ES-I3 (cell line): ENCODE measurements at regions not wholly inside any gene's neighbourhood (a gene's known extent, or its start where the extent isn't known, plus 50 kb on each side); places are given as distances from the start of the nearest gene placed in this dataset.

Experiments
- H3K36me3 ChIP-seq: 2 replicates; pipeline ENCODE4 v1.6.1; 2013; ENCODE audit warnings: mild to moderate bottlenecking, low read length, control low read depth, moderate library complexity; ENCODE audit not compliant: insufficient read depth
- H3K4me1 ChIP-seq: 2 replicates; pipeline ENCODE4 v1.6.1; 2013; ENCODE audit warnings: mild to moderate bottlenecking, control low read depth, low read length; ENCODE audit not compliant: insufficient read depth
- H3K9ac ChIP-seq: 2 replicates; pipeline ENCODE4 v1.6.1; 2013; ENCODE audit warnings: low read depth, mild to moderate bottlenecking, low read length, moderate library complexity
- H3K9me3 ChIP-seq: 2 replicates; pipeline ENCODE4 v1.6.1; 2013; ENCODE audit warnings: mild to moderate bottlenecking, low read length, moderate library complexity; ENCODE audit not compliant: control insufficient read depth, insufficient read depth

DNA sequence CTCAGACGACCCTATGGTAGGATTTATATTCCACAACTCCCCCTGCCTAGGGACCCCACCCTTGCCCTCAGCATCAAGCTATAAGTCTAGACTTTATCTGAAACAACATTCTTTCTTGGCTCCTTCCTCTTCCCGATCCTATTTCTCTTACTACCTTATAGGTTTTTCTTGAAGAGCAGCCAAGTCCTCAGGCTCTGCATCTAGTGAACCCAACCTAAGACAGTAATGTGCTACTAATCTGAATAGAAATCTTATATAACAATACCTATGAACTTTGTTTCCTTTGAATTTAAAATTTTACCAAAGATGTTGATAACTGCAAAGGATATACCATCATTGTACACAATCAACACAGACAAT is 96.7 kb upstream of the BMP4 start:
- Histone ChIP-seq H3K36me3 (no peaks in the 10 kb centered on the region), H3K9me3 (no peaks in the 10 kb centered on the region), H3K9ac (no peak overlapping the region), H3K4me1 (no peaks in the 10 kb centered on the region)

DNA sequence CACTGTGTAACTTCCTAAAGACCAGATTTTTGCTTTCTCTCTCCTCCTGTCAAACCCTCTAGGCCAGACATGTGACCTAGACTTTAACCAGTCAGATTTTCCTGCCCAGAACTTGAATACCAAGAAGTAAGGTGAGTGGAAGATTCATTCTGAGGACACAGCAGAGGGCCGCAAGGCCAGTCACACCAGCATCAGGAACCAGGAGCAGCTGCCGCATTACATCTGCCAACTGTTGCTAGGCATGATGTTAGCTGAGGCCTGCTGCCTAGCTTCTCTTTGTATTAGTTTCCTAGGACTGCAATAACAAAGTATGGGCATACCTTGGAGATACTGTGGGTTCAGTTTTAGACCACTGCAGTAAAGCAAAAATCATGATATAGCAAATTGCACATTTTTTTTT is 101.9 kb upstream of the BMP4 start:
- Histone ChIP-seq H3K9me3 (no peaks in the 10 kb centered on the region), H3K36me3 (no peaks in the 10 kb centered on the region), H3K9ac (no peak overlapping the region), H3K4me1 (no peaks in the 10 kb centered on the region)

DNA sequence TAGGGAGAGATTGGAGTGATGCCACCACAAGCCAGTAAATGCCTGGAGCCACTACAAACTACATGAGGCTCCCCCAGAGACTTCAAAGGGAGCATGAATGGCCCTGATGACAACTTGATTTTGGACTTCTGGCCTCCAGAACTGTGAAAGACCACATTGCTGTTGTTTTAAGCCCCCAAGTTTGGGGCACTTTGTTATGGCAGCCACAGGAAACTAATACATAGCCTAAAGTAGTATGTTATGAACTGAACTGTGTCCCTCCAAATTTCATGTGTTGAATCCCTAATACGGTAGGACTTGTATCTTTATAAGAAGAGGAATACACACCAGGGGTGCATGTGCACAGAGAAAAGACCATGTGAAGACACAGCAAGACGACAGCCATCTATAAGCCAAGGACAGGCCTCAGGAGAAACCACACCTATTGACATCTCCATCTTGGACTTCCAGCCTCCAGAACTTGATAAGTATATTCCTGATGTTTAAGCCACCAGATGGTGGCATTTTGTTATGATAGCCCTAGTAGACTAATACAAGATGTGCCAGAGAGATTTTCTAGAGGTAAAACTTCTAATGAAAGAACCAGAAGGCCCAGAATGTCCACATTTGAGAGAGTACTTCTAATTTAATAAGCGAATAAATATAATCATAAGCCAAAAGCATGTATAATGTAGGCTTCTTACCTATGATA is 127.1 kb upstream of the BMP4 start:
- H3K9me3 ChIP-seq = no peaks in the 10 kb centered on the region
- H3K36me3 ChIP-seq = no peaks in the 10 kb centered on the region
- no peaks in the 10 kb centered on the region for H3K4me1 ChIP-seq
- no peak overlapping the region for H3K9ac ChIP-seq

DNA sequence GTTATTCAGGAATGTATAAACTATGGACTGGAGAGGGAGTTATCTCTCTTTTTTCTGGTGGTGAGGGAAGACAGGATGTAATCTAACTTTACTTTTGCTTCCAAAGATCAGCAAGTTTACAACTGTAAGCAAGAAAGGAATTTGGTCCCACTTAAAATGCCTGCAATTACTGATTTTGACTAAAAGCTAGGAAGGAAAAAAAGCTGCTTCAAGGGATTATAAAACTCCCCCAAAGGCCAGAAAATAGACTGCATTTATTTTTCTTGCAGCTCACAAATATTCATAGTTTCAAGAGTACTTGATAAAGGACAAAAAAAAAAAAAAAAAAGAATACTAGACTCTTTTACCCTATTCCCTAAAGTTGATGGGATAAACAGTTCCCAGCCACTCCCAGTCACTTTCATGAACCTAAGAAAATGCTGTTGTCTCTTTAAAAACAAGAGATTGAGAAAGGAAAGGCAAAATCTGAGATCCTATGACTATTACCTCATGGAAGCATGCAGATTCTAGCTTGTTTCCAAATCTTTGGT is 128.7 kb upstream of the BMP4 start:
- no peaks in the 10 kb centered on the region for H3K4me1 ChIP-seq
- no peaks in the 10 kb centered on the region for H3K36me3 ChIP-seq
- H3K9me3 ChIP-seq = no peaks in the 10 kb centered on the region
- H3K9ac ChIP-seq = no peak overlapping the region

DNA sequence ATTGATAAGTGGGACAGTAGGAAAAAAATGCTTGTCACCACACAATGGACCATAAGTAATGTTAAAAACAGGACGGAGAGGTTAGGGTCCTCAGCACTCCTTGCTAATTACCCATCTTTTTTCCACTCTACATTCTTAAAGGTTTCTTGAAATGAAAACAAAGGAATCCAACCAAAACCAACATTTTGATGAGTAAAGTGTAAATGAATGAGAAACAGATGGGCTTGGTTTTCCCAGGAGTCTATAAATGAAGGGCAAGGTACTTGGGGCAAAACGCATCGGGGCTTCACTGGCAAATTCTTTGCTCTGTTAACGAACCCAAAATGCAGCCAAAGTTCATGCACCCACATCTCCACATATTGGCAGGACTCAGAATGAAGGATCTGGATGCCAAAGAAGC is 129.2 kb upstream of the BMP4 start:
- Histone ChIP-seq H3K9ac (no peak overlapping the region), H3K36me3 (no peaks in the 10 kb centered on the region), H3K9me3 (no peaks in the 10 kb centered on the region), H3K4me1 (no peaks in the 10 kb centered on the region)

DNA sequence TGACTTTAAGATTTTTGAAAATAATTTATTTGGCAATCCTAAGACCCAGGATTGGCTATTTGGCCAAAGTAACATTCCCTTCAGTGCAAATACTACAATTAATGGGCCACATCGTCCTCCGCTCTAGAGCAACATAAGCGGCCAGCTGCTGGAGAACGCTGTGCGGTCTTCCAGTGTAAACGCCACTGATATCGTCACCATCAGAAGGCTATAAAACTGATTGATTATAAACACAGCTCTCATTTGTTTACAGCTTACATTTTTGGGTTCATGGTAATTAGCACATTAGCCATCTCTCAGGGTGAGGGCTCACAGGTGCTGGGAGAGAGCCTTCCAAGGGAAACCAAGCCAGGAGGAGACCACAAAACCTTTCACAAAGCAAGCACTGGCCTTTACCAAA is 130.1 kb upstream of the BMP4 start:
- H3K36me3 ChIP-seq = no peaks in the 10 kb centered on the region
- H3K9me3 ChIP-seq = no peaks in the 10 kb centered on the region
- H3K9ac ChIP-seq = no peak overlapping the region
- no peaks in the 10 kb centered on the region for H3K4me1 ChIP-seq

DNA sequence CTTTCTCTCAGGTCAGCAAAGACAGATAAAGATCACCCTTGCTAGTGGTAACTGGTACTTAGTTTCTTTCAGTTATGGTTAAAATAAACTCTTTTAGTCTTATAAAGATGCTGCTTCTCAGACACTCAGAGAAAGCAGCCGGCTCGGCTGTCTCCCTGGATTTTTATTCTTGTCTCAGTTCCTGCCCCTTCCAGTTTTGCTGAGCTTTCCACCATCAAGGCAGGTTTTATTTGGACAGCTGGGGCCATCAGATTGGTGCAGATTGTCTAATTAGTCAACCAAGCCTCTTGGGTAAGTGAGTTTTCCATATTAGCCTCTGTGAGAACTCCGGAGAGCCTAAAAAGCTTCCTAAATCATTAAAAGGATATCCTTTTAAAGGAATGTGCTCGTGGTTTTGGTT is 130.8 kb upstream of the BMP4 start:
- H3K4me1 ChIP-seq = no peaks in the 10 kb centered on the region

DNA sequence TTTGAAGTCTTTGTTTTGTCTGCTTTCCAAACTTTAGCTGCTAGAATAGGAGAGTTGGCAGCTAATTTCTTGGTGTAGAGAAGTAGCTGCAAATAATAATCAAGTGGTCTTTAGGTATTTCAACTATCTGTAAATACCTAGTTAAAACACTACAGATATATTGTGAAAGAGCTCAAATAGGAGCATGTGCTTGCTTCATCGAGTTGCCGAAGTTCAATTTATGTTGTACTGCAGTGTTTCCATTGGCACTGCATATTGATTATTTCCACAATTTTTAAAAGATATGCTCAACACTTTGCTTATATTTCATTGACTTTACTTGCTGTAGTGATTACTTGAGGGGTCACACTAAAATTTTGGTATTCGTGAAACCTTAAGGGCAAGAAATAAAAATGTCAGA is 131.6 kb upstream of the BMP4 start:
- Histone ChIP-seq H3K4me1 (no peaks in the 10 kb centered on the region), H3K9me3 (peaks cover under 1% of the 10 kb centered on the region; the same call in 1 of the 2 replicates), H3K36me3 (no peaks in the 10 kb centered on the region), H3K9ac (no peak overlapping the region)

More for the DNA sequence above, 130.8 kb upstream of the BMP4 start:
- H3K36me3 ChIP-seq = no peaks in the 10 kb centered on the region
- no peaks in the 10 kb centered on the region for H3K9me3 ChIP-seq
- H3K9ac ChIP-seq = no peak overlapping the region

DNA sequence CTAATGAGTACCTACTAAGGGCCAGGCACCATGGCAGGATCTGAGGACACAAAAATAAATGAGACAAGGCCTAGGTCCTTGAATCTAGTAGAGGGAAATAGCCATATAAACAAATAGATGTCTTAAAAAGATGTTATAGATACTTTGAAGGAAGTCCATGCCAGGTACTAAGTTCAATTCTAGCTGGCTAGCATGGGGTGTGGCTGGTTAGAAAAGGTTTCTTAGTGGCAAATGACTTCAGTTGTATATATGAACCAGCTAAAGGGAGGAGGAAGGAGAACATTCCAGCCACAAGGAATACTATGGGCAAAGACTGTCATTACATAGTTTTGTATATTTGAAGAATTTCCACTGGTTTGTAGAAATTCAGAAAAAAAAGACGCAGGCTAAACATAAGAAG is 133.6 kb upstream of the BMP4 start:
- Histone ChIP-seq H3K9ac (no peak overlapping the region), H3K9me3 (peaks cover 10% of the 10 kb centered on the region; the same call in 1 of the 2 replicates)

DNA sequence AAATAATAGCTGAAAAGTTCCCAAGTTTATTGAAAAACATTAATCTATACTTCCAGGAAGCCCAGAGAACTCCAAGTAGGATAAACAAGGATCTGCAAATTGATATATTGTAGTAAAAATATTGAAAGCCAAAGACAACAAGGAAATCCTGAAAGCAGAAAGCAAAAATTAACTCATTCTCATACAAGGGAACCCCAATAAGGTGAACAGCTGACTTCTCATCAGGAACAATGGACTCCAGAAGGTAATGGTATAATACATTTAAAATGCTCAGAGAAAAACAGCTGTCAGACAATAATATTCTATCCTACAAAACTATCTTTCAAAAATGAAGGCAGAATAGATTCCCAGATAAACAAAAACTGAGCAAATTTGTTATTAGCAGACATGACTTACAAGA is 138.1 kb upstream of the BMP4 start:
- Histone ChIP-seq H3K9me3 (peaks cover 14% of the 10 kb centered on the region), H3K9ac (no peak overlapping the region), H3K36me3 (no peaks in the 10 kb centered on the region), H3K4me1 (no peaks in the 10 kb centered on the region)

More for the DNA sequence above, 133.6 kb upstream of the BMP4 start:
- no peaks in the 10 kb centered on the region for H3K36me3 ChIP-seq
- H3K4me1 ChIP-seq = no peaks in the 10 kb centered on the region

DNA sequence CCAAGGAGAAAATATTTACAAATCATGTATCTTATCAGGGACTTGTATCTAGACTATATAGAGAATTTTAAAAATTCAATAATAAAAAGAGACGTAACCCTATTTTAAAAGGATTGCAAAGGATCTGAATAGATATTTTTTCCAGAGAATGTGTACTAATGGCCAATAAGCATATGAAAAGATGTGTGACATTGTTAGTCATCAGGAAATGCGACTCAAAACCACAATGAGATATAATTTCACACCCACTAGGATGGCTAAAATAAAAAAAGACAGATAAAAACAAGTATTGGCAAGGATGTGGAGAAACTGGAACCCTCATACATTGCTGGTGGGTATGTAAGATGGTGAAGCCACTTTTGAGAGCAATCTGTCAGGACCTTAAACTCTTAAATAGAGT is 141.9 kb upstream of the BMP4 start:
- peaks cover 11% of the 10 kb centered on the region for H3K9me3 ChIP-seq
- H3K9ac ChIP-seq = no peak overlapping the region
- H3K4me1 ChIP-seq = no peaks in the 10 kb centered on the region
- no peaks in the 10 kb centered on the region for H3K36me3 ChIP-seq

DNA sequence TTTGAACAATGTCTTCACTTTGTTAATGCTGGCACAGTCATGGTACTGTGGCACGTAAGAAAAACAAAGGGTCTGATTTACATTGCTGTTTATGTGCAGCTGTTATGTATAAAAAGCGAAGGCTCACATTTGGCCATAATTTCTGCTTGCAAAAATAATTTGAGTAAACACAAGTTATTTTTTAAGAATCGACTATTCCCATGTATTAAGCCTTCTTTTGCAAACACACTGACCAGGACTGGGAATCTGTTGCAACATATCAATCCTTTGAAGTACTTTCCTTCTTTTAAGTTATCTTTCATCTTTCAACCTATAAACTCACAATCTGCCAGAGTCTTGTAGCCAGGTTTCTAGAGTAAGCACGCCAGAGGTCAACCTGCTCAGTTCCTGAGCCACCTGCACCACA is 145.4 kb upstream of the BMP4 start:
- Histone ChIP-seq H3K9ac (no peak overlapping the region), H3K9me3 (no peaks in the 10 kb centered on the region), H3K36me3 (no peaks in the 10 kb centered on the region), H3K4me1 (peaks cover 11% of the 10 kb centered on the region)

DNA sequence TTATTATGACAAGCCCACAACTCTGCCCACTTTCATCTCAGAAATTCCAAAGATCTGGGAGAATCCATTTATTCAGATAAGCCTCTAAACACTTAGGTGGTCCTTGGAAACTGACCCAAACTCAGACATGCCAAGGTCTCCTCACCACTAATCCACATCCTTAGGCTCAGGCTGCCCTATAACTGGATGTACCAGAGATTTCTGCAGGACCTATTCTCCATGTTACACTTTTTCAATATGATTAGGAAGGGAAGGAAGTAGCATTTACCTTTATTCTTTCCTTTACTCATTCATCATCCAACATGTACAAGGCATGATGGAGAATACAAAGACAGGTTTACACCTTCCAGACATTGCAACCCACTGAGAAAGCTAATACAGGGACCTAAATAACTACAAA is 145.9 kb upstream of the BMP4 start:
- H3K36me3 ChIP-seq = no peaks in the 10 kb centered on the region
- H3K9me3 ChIP-seq = no peaks in the 10 kb centered on the region
- H3K9ac ChIP-seq = no peak overlapping the region
- H3K4me1 ChIP-seq = peaks cover 14% of the 10 kb centered on the region

DNA sequence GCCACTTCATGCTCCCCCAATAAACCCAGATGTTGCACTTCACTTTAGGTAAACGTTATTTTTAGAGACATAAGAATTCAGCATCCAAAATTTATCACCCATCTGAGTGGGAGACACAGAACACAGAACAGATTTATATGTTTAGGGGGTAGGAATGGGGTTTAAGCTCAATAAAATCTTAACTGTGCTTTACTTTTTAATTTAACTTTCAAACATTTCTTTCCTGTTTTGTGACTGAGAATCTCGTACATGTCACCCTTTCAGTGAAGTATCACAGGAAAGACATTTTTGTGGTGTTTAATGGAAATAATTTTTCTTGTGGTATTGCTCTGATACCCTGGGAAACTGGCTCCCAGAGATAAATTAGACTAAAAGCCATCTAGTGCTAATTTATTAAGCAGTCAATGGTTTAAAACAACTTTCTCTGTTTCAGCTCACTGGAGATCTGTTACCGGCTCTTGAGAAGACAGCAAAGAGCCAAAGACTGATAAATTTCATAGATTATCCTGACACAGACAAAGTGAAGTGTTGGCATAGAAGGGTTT is 148.0 kb upstream of the BMP4 start:
- Histone ChIP-seq H3K4me1 (peaks cover 14% of the 10 kb centered on the region), H3K36me3 (no peaks in the 10 kb centered on the region), H3K9me3 (no peaks in the 10 kb centered on the region), H3K9ac (no peak overlapping the region)

DNA sequence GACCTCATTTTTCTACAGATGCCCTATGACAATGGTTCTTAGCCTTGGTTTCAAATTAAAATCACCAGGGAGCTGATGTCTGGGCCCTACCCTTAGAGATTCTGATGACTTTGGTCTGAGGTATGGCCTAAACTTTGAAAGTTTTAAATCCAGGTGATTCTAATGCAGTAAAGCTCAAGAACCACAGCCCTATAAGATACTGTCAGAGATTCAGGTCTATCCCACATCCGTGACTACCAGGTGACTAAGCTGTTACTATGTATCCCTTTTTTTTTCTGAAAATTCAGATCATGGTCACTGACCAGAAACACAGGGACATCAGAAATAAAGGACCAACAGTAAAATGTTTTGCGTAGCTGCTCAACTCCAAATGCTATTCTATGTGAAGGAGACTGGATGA is 148.8 kb upstream of the BMP4 start:
- no peak overlapping the region for H3K9ac ChIP-seq
- peaks cover 14% of the 10 kb centered on the region for H3K4me1 ChIP-seq
- H3K9me3 ChIP-seq = no peaks in the 10 kb centered on the region
- no peaks in the 10 kb centered on the region for H3K36me3 ChIP-seq
